Upper lobe of right lung (tissue), 1 donor: ENCODE measurements at regions not wholly inside any gene's neighbourhood (a gene's known extent, or its start where the extent isn't known, plus 50 kb on each side); places are given as distances from the start of the nearest gene placed in this dataset.

Source experiments
- ATAC-seq: fragments of 200-7000 bp; cut with Tn5 transposase; one replicate; pipeline ENCODE4 v1.9.1; 2020; ENCODE audit warnings: mild to moderate bottlenecking, moderate library complexity
- DNase-seq: peaks from one replicate; pipeline ENCODE4 v3.0.0-alpha.2; 2020
- H3K27ac ChIP-seq: fragments of 200-600 bp; one replicate; pipeline ENCODE4 v1.8.0; 2022
- H3K27me3 ChIP-seq: fragments of 200-600 bp; one replicate; pipeline ENCODE4 v1.8.0; 2022; ENCODE audit warnings: mild to moderate bottlenecking
- H3K36me3 ChIP-seq: fragments of 200-600 bp; one replicate; pipeline ENCODE4 v1.8.0; 2022
- H3K4me1 ChIP-seq: fragments of 200-600 bp; one replicate; pipeline ENCODE4 v1.8.0; 2022
- H3K4me3 ChIP-seq: fragments of 200-600 bp; one replicate; pipeline ENCODE4 v1.8.0; 2022; ENCODE audit warnings: mild to moderate bottlenecking
- H3K9me3 ChIP-seq: fragments of 200-600 bp; one replicate; pipeline ENCODE4 v1.8.0; 2022
- CTCF ChIP-seq: fragments of 200-600 bp; IDR thresholded peaks from one replicate; pipeline ENCODE4 v1.8.0; 2022; ENCODE audit warnings: antibody characterized with exemption
- intact Hi-C: fragments of 100-400 bp; cut with DNase I; formaldehyde crosslinking; loops from one replicate; pipeline ENCODE4 v1.11.0; 2022
- donor health status: DM: no; HTN: yes; CAD: no; lungs with severe emphysema.

- H3K4me3 ChIP-seq, result no peak overlapping the region
- intact Hi-C loops, result no loop called here
- H3K36me3 ChIP-seq, result no peaks in the 10 kb centered on the region
- TF ChIP-seq CTCF, result no peak
- H3K9me3 ChIP-seq, result no peaks in the 10 kb centered on the region
- no peak for ATAC-seq
- H3K27me3 ChIP-seq, result no peaks in the 10 kb centered on the region
- no peak overlapping the region for H3K27ac ChIP-seq
- H3K4me1 ChIP-seq, result no peaks in the 10 kb centered on the region
- DNase-seq, result no peak
Measured at GRCh38 chr19:56983171-56983570, 136.6 kb upstream of the USP29 start.

GRCh38 chr19:56983804-56984203 lies 136.0 kb upstream of the USP29 start:
- no peak overlapping the region for H3K4me3 ChIP-seq

GRCh38 chr19:56986386-56986785 lies 133.4 kb upstream of the USP29 start:
- no peaks in the 10 kb centered on the region for H3K9me3 ChIP-seq
- no peak for TF ChIP-seq CTCF
- no peak overlapping the region for H3K27ac ChIP-seq
- ATAC-seq, result no peak
- intact Hi-C loops, result no loop called here
- no peak for DNase-seq
- H3K4me1 ChIP-seq, result no peaks in the 10 kb centered on the region
- no peak overlapping the region for H3K4me3 ChIP-seq
- no peaks in the 10 kb centered on the region for H3K36me3 ChIP-seq
- H3K27me3 ChIP-seq, result no peaks in the 10 kb centered on the region

More at GRCh38 chr19:56983804-56984203, 136.0 kb upstream of the USP29 start:
- ATAC-seq, result no peak
- H3K36me3 ChIP-seq, result no peaks in the 10 kb centered on the region
- H3K27me3 ChIP-seq, result no peaks in the 10 kb centered on the region
- intact Hi-C loops, result no loop called here
- H3K27ac ChIP-seq, result no peak overlapping the region
- H3K9me3 ChIP-seq, result no peaks in the 10 kb centered on the region
- no peaks in the 10 kb centered on the region for H3K4me1 ChIP-seq
- TF ChIP-seq CTCF, result no peak
- DNase-seq, result no peak

GRCh38 chr19:56987184-56987583 lies 132.6 kb upstream of the USP29 start:
- H3K36me3 ChIP-seq, result no peaks in the 10 kb centered on the region
- H3K9me3 ChIP-seq, result no peaks in the 10 kb centered on the region
- no peaks in the 10 kb centered on the region for H3K27me3 ChIP-seq
- H3K4me3 ChIP-seq, result no peak overlapping the region
- intact Hi-C loops, result no loop called here
- no peak for TF ChIP-seq CTCF
- ATAC-seq, result no peak
- no peak for DNase-seq
- H3K27ac ChIP-seq, result no peak overlapping the region
- no peaks in the 10 kb centered on the region for H3K4me1 ChIP-seq

- no peak for TF ChIP-seq CTCF
- H3K36me3 ChIP-seq, result no peaks in the 10 kb centered on the region
- H3K4me1 ChIP-seq, result no peaks in the 10 kb centered on the region
- intact Hi-C loops, result no loop called here
- H3K27me3 ChIP-seq, result no peaks in the 10 kb centered on the region
- DNase-seq (no peak), ATAC-seq (no peak)
- H3K9me3 ChIP-seq, result no peaks in the 10 kb centered on the region
- no peak overlapping the region for H3K27ac ChIP-seq
- no peak overlapping the region for H3K4me3 ChIP-seq
Measured at GRCh38 chr19:56988299-56988698, 131.5 kb upstream of the USP29 start.

- intact Hi-C loops, result no loop called here
Measured at GRCh38 chr19:56991912-56992311, 127.9 kb upstream of the USP29 start.

More at GRCh38 chr19:56991912-56992311, 127.9 kb upstream of the USP29 start:
- no peaks in the 10 kb centered on the region for H3K36me3 ChIP-seq
- no peak for TF ChIP-seq CTCF
- no peaks in the 10 kb centered on the region for H3K27me3 ChIP-seq
- no peaks in the 10 kb centered on the region for H3K9me3 ChIP-seq
- no peak for ATAC-seq
- H3K4me1 ChIP-seq, result no peaks in the 10 kb centered on the region
- H3K27ac ChIP-seq, result no peak overlapping the region
- no peak overlapping the region for H3K4me3 ChIP-seq
- DNase-seq, result no peak
